ENCODE measurements at regions not wholly inside any gene's neighbourhood (a gene's known extent, or its start where the extent isn't known, plus 50 kb on each side); places are given as distances from the start of the nearest gene placed in this dataset.

DNA sequence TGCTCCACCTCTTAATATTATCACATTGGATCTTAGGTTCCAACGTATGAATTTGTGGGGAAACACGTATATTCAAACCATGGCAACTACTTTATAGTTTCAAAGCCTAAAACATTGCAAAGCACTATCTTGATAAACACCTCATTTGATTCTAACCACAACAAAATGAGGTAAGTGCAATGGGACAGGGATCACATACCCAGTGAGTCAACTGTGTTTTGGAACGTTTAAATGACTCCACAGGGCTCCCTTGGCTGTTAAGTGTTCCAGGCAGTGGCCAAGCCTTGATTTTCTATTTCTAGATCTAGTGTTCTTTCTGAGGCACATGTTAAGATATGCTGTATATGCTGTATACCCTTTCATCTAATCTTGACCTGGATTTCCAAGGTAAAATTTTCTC, 54.5 kb upstream of the C1QTNF7 start:
- TF ChIP-seq CTCF (IDR thresholded peaks at IDR 0.05), result no peak
- intact Hi-C loops (cut with DNase I), result no loop called here
- H3K27me3 ChIP-seq, result no peaks in the 10 kb centered on the region
- 68 to 73% methylated on average over 3 of the region's 3 CpGs for WGBS, 2 donors
- H3K9me3 ChIP-seq, result no peaks in the 10 kb centered on the region
- FAIRE-seq, result no peak
- ATAC-seq, result no peak
- no peaks in the 10 kb centered on the region for H3K4me1 ChIP-seq
- H3K36me3 ChIP-seq, result no peaks in the 10 kb centered on the region
- DNase-seq, result no peak
- H3K27ac ChIP-seq, result no peak overlapping the region
- no peak overlapping the region for H3K4me3 ChIP-seq

DNA sequence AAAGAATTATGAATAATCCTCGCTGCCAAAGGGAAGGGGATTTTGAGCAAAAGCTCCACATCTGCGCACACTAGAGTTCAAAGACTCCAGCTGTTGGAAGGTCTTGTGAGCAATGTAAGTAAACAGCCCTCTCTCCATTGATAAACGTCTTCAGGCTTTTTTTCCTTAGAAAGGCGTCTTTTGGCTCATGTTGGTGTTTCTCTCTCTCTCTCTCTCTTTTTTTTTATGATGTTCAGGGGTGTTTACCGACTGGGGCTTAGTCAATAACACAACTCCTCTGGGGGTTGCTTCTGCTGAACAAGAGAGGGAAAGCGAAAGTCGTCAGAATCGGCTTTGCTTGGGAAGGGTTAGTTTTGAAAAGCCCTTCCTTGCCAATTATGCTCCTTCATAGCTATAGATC, 53.2 kb upstream of the C1QTNF7 start:
- Histone ChIP-seq H3K9me3 (no peaks in the 10 kb centered on the region), H3K27me3 (no peaks in the 10 kb centered on the region), H3K4me3 (no peak overlapping the region), H3K36me3 (no peaks in the 10 kb centered on the region), H3K27ac (no peak overlapping the region), H3K4me1 (no peaks in the 10 kb centered on the region)
- ATAC-seq (no peak), FAIRE-seq (no peak), DNase-seq (no peak)
- TF ChIP-seq CTCF (IDR thresholded peaks at IDR 0.05), result no peak
- WGBS, 2 donors, result 53 to 59% methylated on average over 8 of the region's 8 CpGs
- intact Hi-C loops (cut with DNase I), result no loop called here

GRCh38 chr4:15375667-15376066, 52.2 kb upstream of the C1QTNF7 start:
- FAIRE-seq (no peak), DNase-seq (no peak), ATAC-seq (peak in 2 of 4 donors; percentile 26 to 53)
- H3K4me1 ChIP-seq, result no peaks in the 10 kb centered on the region
- H3K9me3 ChIP-seq, result no peaks in the 10 kb centered on the region
- 61 to 72% methylated on average over 3 of the region's 3 CpGs for WGBS, 2 donors
- intact Hi-C loops (cut with DNase I), result no loop called here
- no peak overlapping the region for H3K4me3 ChIP-seq
- TF ChIP-seq CTCF (IDR thresholded peaks at IDR 0.05), result no peak
- H3K36me3 ChIP-seq, result no peaks in the 10 kb centered on the region
- H3K27me3 ChIP-seq, result no peaks in the 10 kb centered on the region
- H3K27ac ChIP-seq, result no peak overlapping the region

- WGBS, 2 donors, result 65 to 75% methylated on average over 5 of the region's 5 CpGs
- ATAC-seq, result no peak
Measured at GRCh38 chr4:15376145-15376544, 51.7 kb upstream of the C1QTNF7 start.

DNA sequence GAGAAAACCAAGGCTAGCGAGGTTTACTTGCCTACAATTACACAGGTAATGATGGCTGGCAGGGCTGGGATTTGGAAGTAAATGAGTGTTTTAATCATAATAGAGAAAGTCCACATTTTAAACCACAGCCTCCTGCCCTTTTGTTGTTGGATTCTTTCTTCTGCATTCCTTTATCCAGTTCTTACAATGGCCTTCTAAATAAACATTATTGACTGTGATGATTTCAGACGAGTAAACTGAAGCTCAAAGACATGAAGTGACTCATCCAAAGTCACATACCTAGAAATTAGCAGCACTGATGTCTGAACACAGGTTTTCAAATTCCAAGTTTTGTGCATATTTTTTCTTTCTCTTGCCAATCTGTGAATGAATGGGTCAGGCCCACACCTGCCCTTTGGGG, 51.2 kb upstream of the C1QTNF7 start:
- DNase-seq (no peak), FAIRE-seq (no peak), ATAC-seq (no peak)
- 58 to 66% methylated on average over 2 of the region's 2 CpGs for WGBS, 2 donors
- H3K27ac ChIP-seq, result no peak overlapping the region
- intact Hi-C loops (cut with DNase I), result no loop called here
- H3K36me3 ChIP-seq, result no peaks in the 10 kb centered on the region
- H3K4me3 ChIP-seq, result no peak overlapping the region
- H3K4me1 ChIP-seq, result no peaks in the 10 kb centered on the region
- no peak for TF ChIP-seq CTCF (IDR thresholded peaks at IDR 0.05)
- no peaks in the 10 kb centered on the region for H3K27me3 ChIP-seq
- no peaks in the 10 kb centered on the region for H3K9me3 ChIP-seq

More at GRCh38 chr4:15376145-15376544, 51.7 kb upstream of the C1QTNF7 start:
- no peaks in the 10 kb centered on the region for H3K9me3 ChIP-seq
- no peak for TF ChIP-seq CTCF (IDR thresholded peaks at IDR 0.05)
- no peaks in the 10 kb centered on the region for H3K4me1 ChIP-seq
- intact Hi-C loops (cut with DNase I), result no loop called here
- H3K27me3 ChIP-seq, result no peaks in the 10 kb centered on the region
- H3K27ac ChIP-seq, result no peak overlapping the region
- no peaks in the 10 kb centered on the region for H3K36me3 ChIP-seq
- DNase-seq (no peak), FAIRE-seq (no peak)
- H3K4me3 ChIP-seq, result no peak overlapping the region

All from pancreas (tissue), 10 donors.